ENCODE measurements at regions not wholly inside any gene's neighbourhood (a gene's known extent, or its start where the extent isn't known, plus 50 kb on each side); places are given as distances from the start of the nearest gene placed in this dataset.
"Not testable (repeated sequence)": the region's sequence is repeated elsewhere in the genome, so short reads cannot be mapped to it uniquely, and the experiment has no call there.

DNA sequence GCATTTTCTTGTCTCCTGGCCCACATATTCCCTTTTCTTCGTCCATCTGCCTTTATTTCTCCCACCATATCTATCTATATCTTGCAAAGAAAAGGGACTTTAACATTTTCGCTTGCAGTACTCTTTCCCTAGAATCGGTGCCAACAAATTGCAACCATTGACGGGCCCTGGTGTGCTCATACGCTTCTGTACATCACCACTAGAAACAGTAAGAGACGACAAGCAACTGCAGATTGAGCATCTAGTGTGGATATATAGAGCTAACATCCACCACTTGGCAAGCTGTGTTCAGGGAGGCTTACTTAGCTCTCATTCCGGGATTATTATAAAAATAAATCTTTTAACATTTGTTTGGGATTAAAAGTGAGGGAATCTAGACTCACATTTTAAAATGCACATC lies 230.8 kb upstream of the PKN2 start:
- no peak for DNase-seq

DNA sequence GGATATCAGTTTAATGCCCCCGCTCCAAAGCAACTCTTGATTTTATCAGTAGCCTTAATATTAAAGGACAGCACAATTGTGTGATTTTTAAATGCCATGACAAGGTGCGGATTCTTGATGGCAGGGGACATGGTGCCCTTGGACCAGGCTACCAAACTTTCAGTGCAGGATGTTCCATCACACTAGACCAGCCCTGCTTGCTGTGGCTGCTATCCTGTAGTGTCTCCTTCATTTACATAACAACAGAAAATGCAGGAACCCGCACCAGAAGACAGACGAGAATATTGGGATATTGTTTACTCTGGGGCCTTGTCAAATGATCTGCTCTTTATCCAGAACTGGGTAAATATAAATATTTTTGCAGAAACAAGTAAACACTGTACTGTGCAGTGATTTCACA lies 229.3 kb upstream of the PKN2 start:
- no peak for DNase-seq

DNA sequence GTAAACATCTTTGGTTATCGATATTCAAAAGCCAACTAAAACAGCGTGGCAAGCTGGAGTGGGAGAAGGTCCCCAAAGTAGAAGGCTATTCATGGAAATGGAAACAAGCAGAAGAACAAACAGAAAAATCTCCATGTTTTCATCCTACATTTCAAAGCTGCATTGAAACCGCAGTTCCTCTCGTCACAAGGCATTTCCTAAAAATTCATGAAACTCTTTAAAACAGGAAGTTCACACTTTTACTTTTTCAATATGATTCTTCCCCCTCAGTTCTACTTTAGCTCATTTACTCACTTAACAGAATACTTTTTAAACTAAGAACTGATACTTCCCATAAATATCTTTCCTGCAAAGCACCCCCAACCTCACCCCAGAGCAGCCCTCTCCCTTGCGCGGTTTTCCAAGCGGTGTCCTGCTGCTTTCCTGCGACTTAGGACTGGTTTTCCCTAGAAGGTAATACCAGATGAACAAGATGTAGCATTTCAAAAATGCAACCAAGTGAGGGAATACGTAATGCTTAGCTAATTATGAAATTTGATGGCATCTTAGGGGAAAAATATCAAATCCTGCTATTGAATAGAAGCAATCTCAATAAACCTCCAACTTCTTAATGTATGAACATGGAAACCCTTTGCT lies 228.3 kb upstream of the PKN2 start:
- no peak for DNase-seq

DNA sequence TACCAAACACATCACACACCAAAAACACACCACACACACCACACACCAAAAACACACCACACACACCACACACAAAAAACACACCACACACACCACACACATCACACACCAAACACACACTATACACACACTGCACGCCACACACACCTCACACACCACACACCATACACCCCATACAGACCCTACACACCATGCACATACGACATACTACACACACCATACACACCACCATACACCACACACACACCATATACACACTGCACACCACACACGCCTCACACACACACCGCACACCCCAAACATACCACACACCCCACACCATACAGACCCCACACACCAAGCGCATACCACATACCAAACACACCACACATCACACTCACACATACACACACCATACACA lies 226.9 kb upstream of the PKN2 start:
- DNase-seq, result no peak

DNA sequence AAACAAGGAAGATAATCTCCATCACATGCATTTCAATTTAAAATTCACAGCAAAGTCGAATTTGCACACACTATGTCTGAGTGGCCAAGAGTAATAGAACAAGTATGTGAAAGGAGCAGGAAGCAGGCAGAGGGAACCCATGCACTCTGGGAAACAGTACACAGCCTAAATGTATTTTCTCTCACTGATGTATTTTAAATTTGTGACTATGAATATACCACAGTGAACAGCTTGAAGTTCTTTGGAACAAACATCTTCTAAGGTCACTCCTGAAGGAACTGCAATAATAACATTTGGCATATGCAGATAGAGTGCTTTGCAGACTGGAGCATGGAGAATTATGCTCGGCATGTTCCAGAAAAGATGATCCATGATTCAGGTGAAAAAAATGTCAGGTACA lies 223.1 kb upstream of the PKN2 start:
- peak in 1 of 2 donors; percentile 35 for DNase-seq

DNA sequence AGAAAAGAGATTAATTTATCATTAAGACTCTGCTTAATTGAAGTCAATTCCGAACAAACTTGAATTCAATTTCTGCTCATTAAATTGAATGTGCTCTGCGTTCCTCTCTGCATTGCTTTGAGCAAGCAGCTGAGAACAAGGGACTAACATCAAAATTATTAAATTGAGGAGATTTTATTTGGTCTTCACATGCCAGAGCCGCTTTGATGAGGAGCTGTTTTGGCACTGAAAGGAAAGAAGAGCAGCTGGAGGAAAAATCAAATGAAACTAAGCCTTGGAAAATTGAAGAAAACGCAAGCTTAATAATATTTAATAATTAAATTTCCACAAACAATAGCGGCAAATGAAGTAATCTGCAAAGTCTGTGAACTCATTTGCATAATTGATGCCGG lies 222.0 kb upstream of the PKN2 start:
- DNase-seq, result no peak

DNA sequence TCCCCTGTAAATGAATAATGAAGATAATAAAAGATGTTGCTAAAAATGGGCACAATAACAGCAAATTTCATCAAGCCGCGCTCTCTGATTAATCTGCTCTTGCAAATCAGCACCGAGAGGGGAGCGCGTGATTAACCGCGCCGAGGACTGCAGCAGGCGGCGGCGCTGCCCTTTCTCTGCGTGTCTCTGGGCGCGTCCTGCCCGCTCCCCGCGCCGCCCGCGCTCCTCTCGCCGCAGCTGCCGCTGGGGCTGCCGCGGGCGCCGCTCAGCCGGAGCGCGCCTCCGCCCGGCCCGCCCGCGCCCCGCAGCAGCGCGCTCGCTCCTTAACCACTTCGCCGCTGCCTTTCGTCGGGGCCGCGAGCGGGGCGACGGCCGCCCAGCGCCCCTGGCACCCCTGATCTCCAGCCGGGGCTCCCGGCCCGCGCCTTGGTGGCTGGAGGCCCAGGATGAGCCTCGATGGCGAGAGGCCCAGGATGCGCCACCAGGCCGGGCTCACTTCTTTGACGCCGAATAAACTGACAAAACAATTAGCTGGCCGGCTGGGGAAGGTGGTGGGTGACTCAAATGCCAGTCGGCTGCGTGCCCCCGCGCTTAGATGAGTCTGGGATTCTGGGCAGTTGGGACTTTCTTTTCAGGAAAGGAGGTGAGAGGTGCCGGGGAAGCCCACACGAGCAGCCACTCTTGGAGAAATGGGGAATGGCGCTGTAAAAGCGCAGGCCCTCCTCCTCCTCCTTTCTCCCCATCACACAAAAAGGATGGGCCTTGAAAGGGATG lies 221.4 kb upstream of the PKN2 start:
- peak; percentile 70 to 72 for DNase-seq

DNA sequence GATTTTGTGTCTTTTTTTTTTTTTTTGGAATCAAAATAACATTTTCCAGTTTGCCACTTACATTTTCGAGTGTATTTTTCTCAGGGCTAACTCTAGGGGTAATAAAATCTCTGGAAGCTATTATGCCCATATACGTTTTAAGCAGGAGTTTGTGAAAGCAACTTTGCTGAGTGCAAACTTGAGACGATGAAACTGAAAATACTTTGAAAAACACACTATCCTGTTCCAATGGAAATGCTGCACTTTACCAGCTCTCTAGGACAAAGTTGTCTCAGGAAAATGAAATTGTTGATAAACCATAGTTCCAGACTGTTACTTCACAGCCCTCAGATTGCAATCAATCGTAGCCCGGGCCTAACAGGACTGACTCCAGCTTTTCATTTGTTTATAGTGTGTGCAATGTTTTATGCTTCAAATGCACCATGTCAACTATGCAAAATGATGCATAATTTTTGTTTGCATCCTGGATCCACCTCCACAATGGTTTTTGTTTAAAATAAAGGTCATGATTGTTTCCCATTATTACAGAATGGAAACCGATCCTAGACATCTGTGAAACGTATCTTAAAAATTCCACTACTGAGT lies 220.6 kb upstream of the PKN2 start:
- no peak for DNase-seq

DNA sequence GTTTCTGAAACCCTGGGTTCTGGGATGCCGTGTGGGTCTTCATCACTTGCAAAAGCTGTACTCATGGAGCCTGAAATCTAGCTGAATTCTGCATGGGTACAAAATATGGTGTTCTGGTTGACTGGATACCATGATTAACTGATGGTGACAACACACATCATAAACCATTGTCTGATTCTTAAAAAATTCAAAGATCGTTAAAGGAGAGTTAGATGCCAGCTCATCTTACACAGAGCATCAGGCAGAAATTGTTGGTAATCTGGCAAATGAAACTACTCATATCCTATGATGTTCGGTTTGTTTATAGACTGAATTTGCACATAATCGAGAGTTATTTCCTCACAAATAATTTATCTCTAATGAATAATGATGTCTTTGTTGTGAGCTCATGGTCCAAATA lies 218.1 kb upstream of the PKN2 start:
- no peak for DNase-seq

DNA sequence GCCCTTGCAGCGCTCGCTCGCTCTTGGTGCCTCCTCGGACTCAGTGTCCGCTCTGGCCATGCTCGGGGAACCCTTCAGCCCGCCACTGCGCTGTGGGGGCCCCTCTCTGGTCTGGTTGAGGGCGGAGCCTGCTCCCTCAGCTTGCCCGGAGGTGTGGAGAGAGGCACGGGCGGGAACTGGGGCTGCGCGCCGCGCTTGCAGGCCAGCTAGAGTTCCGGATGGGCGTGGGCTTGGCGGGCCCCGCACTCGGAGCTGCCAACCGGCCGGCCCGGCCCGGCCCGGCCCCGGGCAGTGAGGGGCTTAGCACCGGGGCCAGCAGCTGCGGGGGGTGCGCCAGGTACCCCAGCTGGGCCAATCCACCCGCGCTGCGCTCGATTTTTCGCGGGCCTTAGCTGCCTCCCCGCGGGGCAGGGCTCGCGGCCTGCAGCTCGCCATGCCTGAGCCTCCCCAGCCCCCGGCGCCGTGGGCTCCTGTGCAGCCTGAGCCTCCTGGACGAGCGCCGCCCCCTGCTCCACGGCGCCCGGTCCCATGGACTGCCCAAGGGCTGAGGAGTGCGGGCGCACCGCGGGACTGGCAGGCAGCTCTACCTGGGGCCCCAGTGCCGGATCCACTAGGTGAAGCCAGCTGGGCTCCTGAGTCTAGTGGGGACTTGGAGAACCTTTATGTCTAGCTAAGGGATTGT lies 217.0 kb upstream of the PKN2 start:
- no peak for DNase-seq

DNA sequence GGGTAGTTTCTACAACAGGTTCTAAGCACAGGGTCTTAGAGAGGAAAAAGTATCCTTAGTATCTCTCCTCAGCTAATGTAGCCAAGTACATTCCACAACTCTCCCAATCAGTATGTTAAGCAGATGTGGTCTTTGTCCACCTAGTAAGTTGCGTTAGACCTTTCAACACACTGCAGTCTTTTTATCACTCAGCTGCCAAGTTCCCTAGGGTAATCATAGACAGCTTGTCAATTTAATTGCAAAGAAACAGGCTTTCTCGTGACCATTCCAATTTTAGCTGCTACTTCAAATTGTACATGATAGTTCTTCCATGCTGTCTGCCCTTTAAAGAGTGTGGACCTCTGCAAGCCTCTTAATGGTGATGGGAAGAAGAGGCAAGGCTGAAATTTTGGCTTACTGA lies 211.8 kb upstream of the PKN2 start:
- DNase-seq, result no peak

DNA sequence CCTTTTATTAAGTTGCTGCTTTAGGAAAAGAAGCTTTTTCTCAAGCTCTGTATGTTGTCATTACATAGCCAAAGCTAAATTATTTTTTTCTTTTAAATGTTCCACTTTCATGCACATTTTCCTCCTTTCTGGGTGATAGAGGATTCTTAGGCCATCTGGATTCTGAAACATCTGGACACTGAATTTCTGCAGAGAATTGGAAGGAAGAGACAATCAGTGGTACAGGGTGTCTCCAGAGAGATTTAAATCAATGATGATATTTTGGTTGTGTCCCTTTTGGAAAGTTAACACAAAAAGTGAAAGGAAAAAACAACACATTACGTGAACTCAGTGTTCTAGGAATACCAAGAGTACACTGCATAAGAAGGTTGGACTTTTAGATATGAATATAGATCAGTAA lies 211.4 kb upstream of the PKN2 start:
- no peak for DNase-seq

DNA sequence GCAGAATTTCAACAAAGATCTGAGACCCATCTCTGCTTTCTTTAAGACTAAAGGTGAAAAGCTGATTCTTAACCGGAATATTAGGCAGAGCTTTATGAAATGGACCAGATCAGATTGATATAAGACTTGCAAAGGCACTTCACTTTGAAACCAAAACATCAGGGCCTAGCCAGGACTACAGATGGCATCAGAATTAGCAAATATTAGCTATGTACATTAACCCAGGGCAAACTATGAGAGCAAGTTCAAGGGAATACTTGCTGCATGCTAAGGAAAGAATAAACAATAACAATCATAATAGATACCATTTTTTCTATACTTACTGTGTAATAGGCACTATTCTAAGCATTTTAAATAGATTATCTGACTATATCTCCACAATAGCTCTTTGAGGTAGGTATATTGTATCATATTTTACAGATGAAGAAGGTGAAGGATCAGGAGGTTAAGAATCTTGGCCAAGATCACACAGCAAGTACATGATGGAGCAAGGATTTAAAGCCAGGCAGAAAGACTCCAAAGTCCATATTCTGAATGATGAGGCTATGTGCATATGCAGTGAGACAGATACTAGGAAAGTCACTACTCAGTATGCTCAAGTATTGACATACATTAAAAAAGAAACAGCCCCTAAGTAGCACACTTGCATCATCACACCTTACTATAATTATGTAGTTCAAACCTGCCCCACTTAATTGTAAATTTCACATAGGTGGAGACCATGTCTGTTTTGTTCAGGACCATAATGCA lies 209.3 kb upstream of the PKN2 start:
- DNase-seq, result no peak

DNA sequence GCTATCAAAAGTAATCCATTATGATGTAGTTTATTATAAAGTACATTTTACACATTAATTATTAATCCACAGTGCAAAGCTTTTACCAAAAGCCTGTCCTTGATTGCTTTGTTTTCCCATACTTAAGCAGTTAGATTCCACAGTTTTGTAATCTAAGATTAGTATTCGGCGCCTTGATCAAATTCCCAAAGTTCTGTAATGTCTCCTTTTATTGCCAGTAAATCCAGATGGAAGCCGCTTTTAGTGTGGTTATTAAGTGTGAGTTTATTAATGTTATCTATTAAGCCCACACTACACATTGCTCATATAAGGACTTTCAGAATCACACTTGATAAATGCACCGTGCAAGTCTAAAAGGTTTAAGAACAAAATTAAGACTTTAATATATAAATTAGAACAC lies 199.2 kb upstream of the PKN2 start:
- no peak for DNase-seq

DNA sequence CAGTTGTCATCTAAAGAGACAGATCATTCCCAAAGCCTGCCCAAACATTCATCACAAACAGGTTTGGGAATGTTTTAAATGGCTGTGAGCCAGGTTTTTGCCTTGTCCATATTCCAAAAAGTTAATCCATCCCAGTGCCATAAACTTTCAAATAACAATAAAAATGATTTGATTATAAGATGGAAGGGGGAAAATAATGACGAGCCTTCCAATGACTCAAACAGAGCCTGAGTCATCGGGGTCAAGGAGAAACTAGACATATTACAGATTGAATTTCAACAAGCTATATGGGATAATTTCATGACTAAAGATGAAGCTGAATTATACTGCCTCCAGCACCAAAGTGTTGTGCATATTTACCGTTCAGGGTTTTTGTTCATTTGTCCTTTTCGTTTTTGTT lies 195.8 kb upstream of the PKN2 start:
- DNase-seq, result no peak

DNA sequence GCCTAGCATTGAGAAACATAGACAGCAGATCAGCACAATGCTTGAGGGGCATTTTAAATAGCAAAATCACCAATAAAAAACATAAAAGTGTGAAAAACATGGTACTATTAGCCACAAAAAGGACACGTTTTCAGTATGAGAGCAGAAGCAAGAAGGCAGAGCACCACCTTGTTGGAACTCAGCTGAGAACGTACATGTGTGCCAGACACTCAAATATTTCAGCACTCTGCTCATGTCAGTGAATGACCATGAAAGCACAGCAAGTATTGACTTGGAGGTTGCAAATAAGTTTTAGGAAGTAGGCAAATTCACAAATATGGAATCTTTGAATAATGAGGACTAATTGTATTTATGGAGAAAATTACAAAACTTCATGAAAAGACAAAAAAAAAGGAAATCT lies 193.4 kb upstream of the PKN2 start:
- no peak for DNase-seq

DNA sequence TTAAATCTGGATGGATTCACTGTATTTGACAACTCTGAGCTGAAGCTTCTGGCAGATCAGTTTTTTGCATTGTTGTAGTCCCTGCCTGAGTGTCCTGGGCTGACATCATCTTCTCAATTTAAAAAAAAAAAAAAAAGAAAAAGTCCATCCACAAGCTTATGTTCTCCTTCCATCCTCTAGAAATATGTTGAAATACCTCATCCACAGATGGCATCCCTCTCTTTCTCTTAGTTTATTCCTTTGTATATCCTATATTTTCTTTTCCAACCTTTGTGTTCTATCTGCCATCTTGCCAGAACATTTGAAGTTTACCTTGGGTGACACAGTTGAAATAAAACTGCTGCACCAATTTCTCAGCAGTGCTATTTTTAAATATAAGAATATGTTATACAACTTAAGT lies 184.4 kb upstream of the PKN2 start:
- no peak for DNase-seq

DNA sequence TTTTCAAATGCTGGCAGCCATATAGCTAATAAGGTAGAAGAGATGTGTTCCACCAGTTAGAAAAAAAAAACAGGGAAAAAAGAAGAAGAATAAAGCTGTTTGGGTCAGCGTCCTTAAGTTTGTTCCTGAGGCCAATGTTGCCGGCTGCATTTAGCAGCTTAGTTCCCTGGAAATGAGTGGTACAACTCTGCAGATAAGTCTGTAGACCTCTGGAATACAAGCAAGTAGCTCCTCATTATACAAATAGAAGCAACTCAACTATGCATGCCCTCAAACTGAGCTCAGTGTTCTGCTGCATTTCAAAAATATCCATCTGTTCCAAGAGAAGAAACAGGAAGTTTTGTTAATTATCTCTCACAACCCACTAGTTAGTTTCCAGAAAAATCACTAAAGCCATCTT lies 181.2 kb upstream of the PKN2 start:
- DNase-seq, result no peak

DNA sequence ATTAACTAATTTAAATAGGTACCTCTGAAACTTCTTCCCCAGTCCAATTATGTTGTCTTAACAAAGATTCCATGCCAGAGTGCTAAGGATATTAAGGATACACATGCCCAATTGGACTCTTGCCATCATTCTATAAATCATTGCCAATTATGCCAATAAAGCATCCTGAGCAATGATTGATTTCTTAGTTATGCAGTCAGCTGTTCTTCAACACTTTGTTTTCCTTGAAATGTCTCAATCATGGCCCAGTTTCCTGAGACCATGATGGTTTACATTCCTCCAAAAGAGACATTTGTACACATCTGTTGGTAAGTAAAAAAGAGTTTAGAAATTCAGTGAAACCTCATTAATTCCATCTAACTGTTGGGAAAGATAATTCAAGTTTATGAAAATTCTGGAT lies 180.4 kb upstream of the PKN2 start:
- DNase-seq, result no peak

DNA sequence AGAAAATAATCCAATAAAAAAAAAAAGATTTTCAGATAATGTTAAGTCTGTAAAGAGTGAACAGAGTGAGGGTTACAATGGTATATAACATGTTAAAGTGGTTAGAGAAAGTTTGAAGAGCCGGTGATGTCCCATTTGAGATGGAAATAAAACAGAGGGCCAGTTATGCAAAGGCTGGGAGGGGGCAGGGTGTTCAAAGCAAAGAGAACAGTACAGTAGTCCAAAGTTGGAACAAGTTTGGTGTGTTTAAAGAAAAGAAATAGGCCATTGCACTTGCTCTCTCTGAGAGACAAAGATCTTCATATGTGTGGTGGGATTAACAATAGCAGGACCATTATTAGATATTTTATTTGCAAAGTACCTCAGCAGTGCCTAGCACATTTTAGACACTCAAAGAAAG lies 179.5 kb upstream of the PKN2 start:
- no peak for DNase-seq

DNA sequence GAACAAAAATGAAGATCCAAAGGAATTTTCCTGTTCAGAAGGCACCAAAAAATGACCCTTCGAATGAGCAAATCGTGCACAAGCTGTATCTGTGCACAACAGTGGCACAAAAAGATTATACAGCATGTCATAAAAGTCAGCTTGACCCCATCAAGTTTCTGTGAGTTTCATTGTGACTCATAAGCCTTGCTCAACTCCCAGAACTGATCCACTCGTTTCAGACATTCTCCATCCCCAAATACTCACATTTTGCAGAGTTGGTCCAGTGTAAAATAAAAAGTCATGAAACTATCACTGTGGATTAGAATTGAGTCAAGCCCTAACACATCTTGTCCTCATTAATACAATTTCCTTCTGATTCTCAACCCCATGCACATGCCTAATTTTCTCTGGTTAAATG lies 174.7 kb upstream of the PKN2 start:
- DNase-seq, result no peak

DNA sequence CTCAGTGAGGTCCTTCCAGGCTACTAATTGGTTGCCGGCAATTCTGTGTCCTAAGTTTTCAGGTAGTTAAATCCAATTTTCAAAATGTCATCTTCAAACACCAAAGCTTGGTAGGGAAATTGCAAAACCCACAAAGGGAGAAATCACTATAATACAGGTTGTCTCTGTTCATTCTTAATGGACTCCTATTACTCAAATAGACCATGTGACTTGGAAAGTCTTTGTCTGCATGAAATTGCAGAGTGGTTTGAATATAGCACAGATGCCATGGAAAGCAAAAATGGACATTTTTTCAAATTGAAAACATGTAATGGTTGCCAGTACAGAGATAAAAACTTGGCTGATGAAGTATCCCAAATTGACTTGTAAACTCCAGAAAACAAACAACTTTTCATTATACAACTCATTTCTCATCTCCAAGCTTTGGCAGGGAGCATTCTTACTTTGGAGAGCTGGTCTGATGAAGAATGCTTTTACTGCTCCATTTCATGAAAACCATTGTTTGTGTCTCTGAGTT lies 169.5 kb upstream of the PKN2 start:
- no peak for DNase-seq

DNA sequence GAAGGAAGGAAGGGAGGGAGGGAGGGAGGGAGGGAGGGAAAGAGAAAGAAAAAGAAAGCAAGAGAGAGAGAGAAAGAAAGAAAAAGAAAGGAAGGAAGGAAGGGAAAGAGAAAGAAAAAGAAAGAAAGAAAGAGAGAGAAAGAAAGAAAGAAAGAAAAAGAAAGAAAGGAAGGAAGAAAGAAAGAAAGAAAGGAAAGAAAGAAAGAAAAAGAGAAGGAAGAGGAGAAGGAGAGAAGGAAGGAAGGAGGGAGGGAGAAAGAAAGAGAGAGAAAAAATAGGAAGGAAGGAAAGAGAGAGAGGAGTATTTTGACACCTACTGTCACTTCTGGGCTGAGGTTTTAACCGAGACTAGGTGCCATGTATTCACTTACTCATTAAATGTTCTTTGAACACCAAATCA lies 166.6 kb upstream of the PKN2 start:
- DNase-seq, result not testable (repeated sequence)
